B cell (primary cell): ENCODE measurements at regions not wholly inside any gene's neighbourhood (a gene's known extent, or its start where the extent isn't known, plus 50 kb on each side); places are given as distances from the start of the nearest gene placed in this dataset.
"Not testable (repeated sequence)": the region's sequence is repeated elsewhere in the genome, so short reads cannot be mapped to it uniquely, and the experiment has no call there.

Source experiments
- ATAC-seq: fragments of 200-7000 bp; cut with Tn5 transposase; one replicate; pipeline ENCODE4 v1.10.0; 2021; ENCODE audit warnings: low read depth, mild to moderate bottlenecking, moderate number of reproducible peaks, moderate library complexity
- CTCF ChIA-PET: fragments of 350-600 bp; sonication (Branson Sonifier 250); formaldehyde crosslinking; loops from one replicate; lab custom pipeline; 2021; ENCODE audit warnings: antibody characterized with exemption, inconsistent platforms; lab: Charles Lee
- POLR2A ChIA-PET: fragments of 350-600 bp; sonication (Branson Sonifier 250); formaldehyde crosslinking; loops from one replicate; lab custom pipeline; 2021; ENCODE audit warnings: antibody characterized with exemption; lab: Charles Lee
- DNase-seq: peaks from one replicate; pipeline ENCODE4 v3.0.0; 2013
- H2AFZ ChIP-seq: 2 replicates; pipeline ENCODE4 v1.6.1; 2012; ENCODE audit warnings: mild to moderate bottlenecking, low read depth, low read length; ENCODE audit not compliant: insufficient read depth, poor library complexity, severe bottlenecking
- H3K27ac ChIP-seq, 2 donors: 1 replicate in 1 of 2; 2 replicates in 1 of 2; pipeline ENCODE4 v1.5.1; 2012 to 2013; ENCODE audit warnings: low read length in 2 of 2, mild to moderate bottlenecking in 2 of 2, moderate library complexity in 1 of 2
- H3K27me3 ChIP-seq, 4 experiments: fragments of 200-600 bp in 1 of 4; sonication (generic) in 1 of 4; replicated peaks in 1 of 4; 1 replicate in 2 of 4; 2 replicates in 2 of 4; pipeline versions ENCODE4 v1.6.1 to v1.7.0; 2013 to 2016; ENCODE audit warnings: low read length in 3 of 4, mild to moderate bottlenecking in 2 of 4, mixed read lengths in 1 of 4, moderate library complexity in 1 of 4; ENCODE audit not compliant: insufficient read depth in 4 of 4, control insufficient read depth in 3 of 4; ENCODE audit errors: control extremely low read depth in 1 of 4
- H3K36me3 ChIP-seq, 2 experiments: replicated peaks in 1 of 2; 1 replicate in 1 of 2; 2 replicates in 1 of 2; pipeline versions ENCODE4 v1.6.1 to v1.7.1; 2013; ENCODE audit warnings: low read length in 1 of 2; ENCODE audit not compliant: insufficient read depth in 2 of 2, control insufficient read depth in 1 of 2; ENCODE audit errors: control extremely low read depth in 1 of 2, extremely low read depth in 1 of 2
- H3K4me1 ChIP-seq, 2 donors: fragments of 200-600 bp in 1 of 2; sonication (generic) in 1 of 2; 1 replicate in 1 of 2; 2 replicates in 1 of 2; pipeline versions ENCODE4 v1.5.1 to v1.6.1; 2013 to 2017; ENCODE audit warnings: low read length in 2 of 2; ENCODE audit not compliant: control insufficient read depth in 2 of 2, insufficient read depth in 2 of 2
- H3K4me2 ChIP-seq: replicated peaks from 2 replicates; pipeline ENCODE3; 2012; ENCODE audit warnings: mild to moderate bottlenecking, low read depth, low read length; ENCODE audit not compliant: poor library complexity, severe bottlenecking
- H3K4me3 ChIP-seq, 5 experiments: fragments of 200-600 bp in 1 of 5; sonication (generic) in 1 of 5; 1 replicate in 3 of 5; 2 replicates in 2 of 5; pipeline versions ENCODE4 v1.5.1 to v1.7.0; 2011 to 2016; ENCODE audit warnings: low read length in 4 of 5, mild to moderate bottlenecking in 4 of 5, low read depth in 2 of 5, control low read depth in 1 of 5, moderate library complexity in 1 of 5; ENCODE audit not compliant: insufficient read depth in 1 of 5; ENCODE audit errors: control extremely low read depth in 1 of 5, extremely low read depth in 1 of 5
- H3K79me2 ChIP-seq: fragments of 200-600 bp; sonication (generic); one replicate; pipeline ENCODE4 v1.6.0; 2016; ENCODE audit warnings: low read length; ENCODE audit not compliant: control insufficient read depth, insufficient read depth
- H3K9ac ChIP-seq: fragments of 200-600 bp; sonication (generic); 2 replicates; pipeline ENCODE4 v1.6.1; 2017; ENCODE audit warnings: mild to moderate bottlenecking, low read length, moderate library complexity
- H3K9me3 ChIP-seq, 3 donors: one replicate each; pipeline versions ENCODE4 v1.6.1 to v1.7.1; 2013; ENCODE audit warnings: low read length in 2 of 3; ENCODE audit not compliant: control insufficient read depth in 2 of 3, insufficient read depth in 1 of 3; ENCODE audit errors: control extremely low read depth in 1 of 3
- H4K20me1 ChIP-seq: 2 replicates; pipeline ENCODE4 v1.6.0; 2012; ENCODE audit warnings: mild to moderate bottlenecking, low read length; ENCODE audit not compliant: insufficient read depth, control insufficient read depth, poor library complexity, severe bottlenecking
- H3K27ac Mint-ChIP-seq: one replicate; pipeline ENCODE4 v1.8.0; 2021; ENCODE audit warnings: mixed read lengths
- H3K27me3 Mint-ChIP-seq: one replicate; pipeline ENCODE4 v1.8.0; 2021; ENCODE audit warnings: mixed read lengths
- H3K4me1 Mint-ChIP-seq: one replicate; pipeline ENCODE4 v1.8.0; 2021; ENCODE audit warnings: mixed read lengths
- H3K4me3 Mint-ChIP-seq: one replicate; pipeline ENCODE4 v1.8.0; 2021; ENCODE audit warnings: mixed read lengths
- H3K9me3 Mint-ChIP-seq: one replicate; pipeline ENCODE4 v1.8.0; 2022; ENCODE audit warnings: mixed read lengths; ENCODE audit not compliant: insufficient read depth
- WGBS: methylation state at CpG from one replicate; pipeline ENCODE4 v1.1.5; 2013; ENCODE audit warnings: missing lambda C conversion rate; ENCODE audit not compliant: insufficient coverage; 5-methylcytosine and 5-hydroxymethylcytosine counted together
- intact Hi-C: fragments of 100-400 bp; cut with micrococcal nuclease; formaldehyde crosslinking; loops from one replicate; pipeline ENCODE4 v1.10.0; 2022

- H3K27ac Mint-ChIP-seq, H3K27me3 Mint-ChIP-seq, H3K9ac ChIP-seq, H3K79me2 ChIP-seq, H3K9me3 ChIP-seq, H3K4me3 Mint-ChIP-seq, CTCF ChIA-PET, H4K20me1 ChIP-seq, H3K27ac ChIP-seq, H3K27me3 ChIP-seq, H3K4me1 Mint-ChIP-seq, H2AFZ ChIP-seq, H3K4me2 ChIP-seq, H3K4me3 ChIP-seq, ATAC-seq, DNase-seq, H3K4me1 ChIP-seq, intact Hi-C loops, H3K36me3 ChIP-seq, POLR2A ChIA-PET, H3K9me3 Mint-ChIP-seq: not testable (repeated sequence)
- whole genome bisulfite sequencing: no CpG with 5 or more reads among the region's 19 CpGs
Observed at GRCh38 chr17:22378748-22379147, 686.4 kb downstream of the KCNJ18 start.

- H3K79me2 ChIP-seq, H3K4me3 ChIP-seq, H3K9me3 ChIP-seq, H3K4me1 Mint-ChIP-seq, H3K9ac ChIP-seq, H3K4me3 Mint-ChIP-seq, H3K36me3 ChIP-seq, ATAC-seq, H2AFZ ChIP-seq, POLR2A ChIA-PET, H3K4me2 ChIP-seq, H4K20me1 ChIP-seq, H3K4me1 ChIP-seq, H3K27me3 ChIP-seq, H3K27me3 Mint-ChIP-seq, CTCF ChIA-PET, DNase-seq, intact Hi-C loops, H3K9me3 Mint-ChIP-seq, H3K27ac ChIP-seq, H3K27ac Mint-ChIP-seq: not testable (repeated sequence)
- WGBS: no CpG with 5 or more reads among the region's 40 CpGs
Observed at GRCh38 chr17:22381589-22381988, 689.3 kb downstream of the KCNJ18 start.

- WGBS: no CpG with 5 or more reads among the region's 60 CpGs
- H3K27me3 Mint-ChIP-seq, H3K4me2 ChIP-seq, H3K27ac Mint-ChIP-seq, DNase-seq, H3K79me2 ChIP-seq, CTCF ChIA-PET, intact Hi-C loops, H3K27ac ChIP-seq, ATAC-seq, H3K9me3 ChIP-seq, H3K4me1 ChIP-seq, H4K20me1 ChIP-seq, POLR2A ChIA-PET, H3K36me3 ChIP-seq, H3K9me3 Mint-ChIP-seq, H3K4me3 Mint-ChIP-seq, H3K4me1 Mint-ChIP-seq, H3K4me3 ChIP-seq, H3K9ac ChIP-seq, H2AFZ ChIP-seq, H3K27me3 ChIP-seq: not testable (repeated sequence)
Observed at GRCh38 chr17:22383772-22384460, 691.6 kb downstream of the KCNJ18 start.

GRCh38 chr17:22384461-22384800 lies 692.1 kb downstream of the KCNJ18 start:
- H3K4me1 Mint-ChIP-seq, H3K4me1 ChIP-seq, H3K79me2 ChIP-seq, H3K9ac ChIP-seq, ATAC-seq, H3K9me3 ChIP-seq, POLR2A ChIA-PET, DNase-seq, H3K4me3 Mint-ChIP-seq, CTCF ChIA-PET, H4K20me1 ChIP-seq, H3K27ac Mint-ChIP-seq, H3K27ac ChIP-seq, H3K4me2 ChIP-seq, H3K27me3 Mint-ChIP-seq, intact Hi-C loops, H2AFZ ChIP-seq, H3K9me3 Mint-ChIP-seq, H3K27me3 ChIP-seq, H3K4me3 ChIP-seq, H3K36me3 ChIP-seq: not testable (repeated sequence)
- no CpG with 5 or more reads among the region's 19 CpGs for WGBS
